ENCODE measurements at regions not wholly inside any gene's neighbourhood (a gene's known extent, or its start where the extent isn't known, plus 50 kb on each side); places are given as distances from the start of the nearest gene placed in this dataset.
"Not testable (repeated sequence)": the region's sequence is repeated elsewhere in the genome, so short reads cannot be mapped to it uniquely, and the experiment has no call there.

DNA sequence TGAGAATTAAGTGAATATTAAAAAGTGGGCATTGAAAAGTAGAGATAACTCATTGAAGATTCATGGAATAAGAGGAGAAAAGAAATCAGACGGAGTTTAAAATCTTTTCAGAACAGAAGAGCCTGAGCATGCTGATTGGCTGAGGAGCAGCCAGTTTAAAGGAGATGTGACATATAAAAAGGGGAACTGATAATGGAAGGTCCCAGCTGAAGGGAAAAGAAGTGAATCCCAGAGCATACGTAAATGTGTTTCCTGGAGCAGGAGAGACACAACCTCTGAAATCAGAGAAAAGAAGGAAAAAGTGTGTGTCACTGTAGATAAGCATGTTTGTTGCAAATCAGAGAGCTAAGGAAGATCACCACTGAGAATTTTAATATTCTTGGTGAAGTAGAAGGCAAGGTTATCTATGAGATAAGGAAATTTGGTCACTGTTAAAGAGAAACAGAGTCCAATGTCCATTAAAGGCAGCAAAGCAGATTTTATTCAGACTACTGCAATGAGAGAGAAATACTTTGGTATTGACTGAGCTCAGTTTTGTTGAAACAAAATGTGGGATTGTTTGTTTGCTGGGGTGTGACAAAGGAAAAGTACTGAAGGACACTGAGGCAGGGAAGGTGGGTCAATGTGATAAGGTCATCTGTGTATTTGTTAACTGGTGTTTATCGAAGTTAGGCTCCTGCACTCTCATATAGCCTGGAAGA is 84.6 kb upstream of the WDR72 start:
- DNase-seq (ENCODE audit: low spot score), result no peak

DNA sequence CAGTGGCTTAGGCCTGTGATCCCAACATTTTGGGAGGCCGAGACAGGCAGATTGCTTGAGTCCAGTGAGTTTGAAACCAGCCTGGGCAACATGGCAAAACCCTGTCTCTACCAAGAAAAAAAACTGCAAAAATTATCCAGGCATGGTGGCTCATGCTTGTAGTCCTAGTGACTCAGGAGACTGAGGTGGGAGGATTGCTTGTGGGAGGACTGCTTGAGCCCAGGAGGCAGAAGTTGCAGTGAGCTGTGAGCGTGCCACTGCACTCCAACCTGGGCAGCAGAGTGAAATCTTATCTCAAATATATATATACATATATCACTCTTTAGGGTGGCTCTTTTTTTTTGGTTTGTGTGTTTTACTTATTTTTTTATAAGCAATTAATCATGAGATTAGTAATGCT is 83.7 kb upstream of the WDR72 start:
- DNase-seq (ENCODE audit: low spot score), result no peak

- no peak for DNase-seq (ENCODE audit: low spot score)
Observed at GRCh38 chr15:53841651-53842050, 82.2 kb upstream of the WDR72 start.

- no peak for DNase-seq (ENCODE audit: low spot score)
Observed at GRCh38 chr15:53840681-53841080, 81.2 kb upstream of the WDR72 start.

- DNase-seq (ENCODE audit: low spot score), result no peak
Observed at GRCh38 chr15:53837263-53837662, 77.8 kb upstream of the WDR72 start.

- DNase-seq (ENCODE audit: low spot score), result no peak
Observed at GRCh38 chr15:53836618-53837017, 77.2 kb upstream of the WDR72 start.

GRCh38 chr15:53835309-53835708 is 75.8 kb upstream of the WDR72 start:
- DNase-seq (ENCODE audit: low spot score), result no peak

- DNase-seq (ENCODE audit: low spot score), result no peak
Observed at GRCh38 chr15:53834214-53834613, 74.8 kb upstream of the WDR72 start.

GRCh38 chr15:53833134-53833624 is 73.7 kb upstream of the WDR72 start:
- DNase-seq (ENCODE audit: low spot score), result no peak

- no peak for DNase-seq (ENCODE audit: low spot score)
Observed at GRCh38 chr15:53831907-53832770, 72.7 kb upstream of the WDR72 start.

GRCh38 chr15:53830707-53831386 is 71.4 kb upstream of the WDR72 start:
- DNase-seq (ENCODE audit: low spot score), result no peak

- no peak for DNase-seq (ENCODE audit: low spot score)
Observed at GRCh38 chr15:53829923-53830459, 70.5 kb upstream of the WDR72 start.

DNA sequence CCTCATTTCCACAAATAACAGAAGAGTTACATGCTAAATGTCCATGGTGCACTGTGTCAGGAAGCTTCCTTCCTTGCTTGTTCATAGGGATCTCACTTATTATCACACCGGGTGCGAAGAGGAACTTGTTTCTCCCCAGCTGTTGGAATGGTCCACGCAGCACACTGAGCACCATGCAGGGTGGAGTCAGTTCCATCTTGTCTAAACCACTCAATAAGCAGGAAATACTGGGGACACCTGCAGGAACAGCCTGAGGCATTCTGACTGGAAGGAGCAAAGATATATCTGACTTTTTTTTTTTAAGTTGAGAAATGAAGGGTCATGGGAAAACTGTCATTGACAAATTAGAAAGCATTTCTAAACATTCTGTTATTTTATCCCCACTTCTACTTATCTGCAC is 70.0 kb upstream of the WDR72 start:
- DNase-seq (ENCODE audit: low spot score), result no peak

- DNase-seq (ENCODE audit: low spot score), result no peak
Observed at GRCh38 chr15:53827355-53827754, 67.9 kb upstream of the WDR72 start.

DNA sequence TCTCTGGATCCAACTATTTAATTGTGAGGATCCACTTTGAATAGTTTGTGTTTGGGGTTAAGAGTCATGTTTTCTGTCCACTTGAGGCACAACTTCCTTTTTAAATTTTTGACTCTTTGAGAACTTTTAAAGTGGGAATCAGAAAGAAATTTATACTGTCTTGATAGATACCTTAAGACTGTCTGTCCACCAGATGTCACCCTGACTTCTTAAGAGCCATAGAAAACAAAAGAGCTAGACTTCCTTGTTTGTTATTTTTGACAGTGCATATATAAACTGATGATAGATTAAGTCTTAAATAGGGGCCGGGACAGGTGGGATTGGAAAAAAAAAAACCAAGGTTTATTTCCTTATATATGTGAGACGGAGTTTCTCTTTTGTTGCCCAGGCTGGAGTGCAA is 52.1 kb upstream of the WDR72 start:
- no peak for DNase-seq (ENCODE audit: low spot score)

DNA sequence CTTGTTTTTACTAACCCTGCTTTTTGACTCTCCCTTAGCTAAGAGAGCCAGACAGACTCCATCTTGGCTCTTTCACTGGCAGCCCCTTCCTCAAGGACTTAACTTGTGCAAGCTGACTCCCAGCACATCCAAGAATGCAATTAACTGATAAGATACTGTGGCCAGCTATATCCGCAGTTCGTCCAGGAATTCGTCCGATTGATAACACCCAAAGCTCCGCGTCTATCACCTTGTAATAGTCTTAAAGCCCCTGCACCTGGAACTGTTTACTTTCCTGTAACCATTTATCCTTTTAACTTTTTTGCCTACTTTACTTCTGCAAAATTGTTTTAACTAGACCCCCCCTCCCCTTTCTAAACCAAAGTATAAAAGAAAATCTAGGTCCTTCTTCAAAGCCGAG is 50.8 kb upstream of the WDR72 start:
- DNase-seq (ENCODE audit: low spot score), result not testable (repeated sequence)
